ENCODE measurements at regions not wholly inside any gene's neighbourhood (a gene's known extent, or its start where the extent isn't known, plus 50 kb on each side); places are given as distances from the start of the nearest gene placed in this dataset.
"Not testable (repeated sequence)": the region's sequence is repeated elsewhere in the genome, so short reads cannot be mapped to it uniquely, and the experiment has no call there.

DNA sequence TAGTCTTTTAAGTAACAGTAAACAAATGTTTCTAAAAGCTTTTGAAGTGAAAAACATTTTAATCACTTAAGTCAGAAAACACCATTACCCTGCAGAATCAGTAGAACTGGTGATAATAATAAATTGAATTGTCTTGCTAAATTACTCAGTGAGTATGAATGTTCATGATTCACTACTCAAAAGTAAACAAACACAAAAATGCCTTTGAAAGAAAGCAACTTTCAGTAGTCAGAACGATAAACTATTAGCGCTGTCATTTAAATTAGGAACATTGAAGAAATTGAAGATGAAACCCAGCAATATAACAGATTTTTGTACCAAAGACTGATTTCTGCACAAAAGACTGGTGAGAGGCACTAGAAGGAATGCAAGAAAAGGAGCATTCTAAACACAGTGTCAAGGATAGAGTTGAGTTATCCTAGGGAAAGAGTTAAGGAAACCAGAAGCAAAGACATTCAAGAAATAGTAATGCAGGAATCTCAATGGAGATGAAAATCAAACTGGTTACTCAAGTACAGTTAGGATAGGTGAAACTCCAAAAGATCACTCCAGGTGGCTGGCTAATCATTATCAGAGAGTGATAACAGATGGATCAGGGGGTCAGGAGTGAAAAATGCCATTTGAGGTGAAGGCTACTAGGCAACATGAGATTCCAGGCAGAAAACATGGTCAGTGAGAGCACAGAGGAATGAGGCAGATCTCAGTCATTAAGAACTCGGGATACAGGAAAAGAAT is 77.4 kb upstream of the ALG10 start:
- DNase-seq, result no peak
- H3K36me3 ChIP-seq (ENCODE audit: low read depth, missing control alignments), result no peaks in the 10 kb centered on the region
- H3K4me1 ChIP-seq, result no peaks in the 10 kb centered on the region
- H3K27me3 ChIP-seq, result no peaks in the 10 kb centered on the region
- intact Hi-C loops (cut with DNase I; ENCODE audit: low total_unique reads), result no loop called here
- TF ChIP-seq, protein P1, sequence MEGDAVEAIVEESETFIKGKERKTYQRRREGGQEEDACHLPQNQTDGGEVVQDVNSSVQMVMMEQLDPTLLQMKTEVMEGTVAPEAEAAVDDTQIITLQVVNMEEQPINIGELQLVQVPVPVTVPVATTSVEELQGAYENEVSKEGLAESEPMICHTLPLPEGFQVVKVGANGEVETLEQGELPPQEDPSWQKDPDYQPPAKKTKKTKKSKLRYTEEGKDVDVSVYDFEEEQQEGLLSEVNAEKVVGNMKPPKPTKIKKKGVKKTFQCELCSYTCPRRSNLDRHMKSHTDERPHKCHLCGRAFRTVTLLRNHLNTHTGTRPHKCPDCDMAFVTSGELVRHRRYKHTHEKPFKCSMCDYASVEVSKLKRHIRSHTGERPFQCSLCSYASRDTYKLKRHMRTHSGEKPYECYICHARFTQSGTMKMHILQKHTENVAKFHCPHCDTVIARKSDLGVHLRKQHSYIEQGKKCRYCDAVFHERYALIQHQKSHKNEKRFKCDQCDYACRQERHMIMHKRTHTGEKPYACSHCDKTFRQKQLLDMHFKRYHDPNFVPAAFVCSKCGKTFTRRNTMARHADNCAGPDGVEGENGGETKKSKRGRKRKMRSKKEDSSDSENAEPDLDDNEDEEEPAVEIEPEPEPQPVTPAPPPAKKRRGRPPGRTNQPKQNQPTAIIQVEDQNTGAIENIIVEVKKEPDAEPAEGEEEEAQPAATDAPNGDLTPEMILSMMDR (IDR thresholded peaks at IDR 0.05), result no peak
- TF ChIP-seq POLR2A (IDR thresholded peaks at IDR 0.05), result no peak
- H3K27ac ChIP-seq, result no peak overlapping the region
- WGBS, 2 donors, result 54 to 81% methylated on average over 3 of the region's 3 CpGs
- no peaks in the 10 kb centered on the region for H3K9me3 ChIP-seq
- H3K4me3 ChIP-seq, result no peak overlapping the region

DNA sequence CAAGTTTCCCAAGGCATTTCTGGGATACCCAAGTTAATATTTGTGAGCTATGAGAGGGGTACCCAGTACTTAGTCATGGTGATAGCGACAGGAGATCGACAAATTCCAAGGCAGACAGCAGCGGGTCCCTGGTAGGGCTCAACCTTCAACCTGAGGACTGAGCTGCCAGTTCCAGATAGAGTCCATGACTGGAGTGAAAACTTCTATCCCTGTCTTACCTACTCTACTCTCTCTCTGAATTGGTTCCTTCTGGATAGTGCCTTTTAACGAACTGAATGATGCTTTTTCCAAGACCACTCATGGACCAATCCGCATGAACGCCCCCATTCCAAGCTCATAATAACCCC is 76.9 kb upstream of the ALG10 start:
- DNase-seq, result no peak
- Histone ChIP-seq H3K36me3 (ENCODE audit: low read depth, missing control alignments) (no peaks in the 10 kb centered on the region), H3K4me1 (no peaks in the 10 kb centered on the region), H3K27me3 (no peaks in the 10 kb centered on the region), H3K27ac (no peak overlapping the region), H3K4me3 (no peak overlapping the region), H3K9me3 (no peaks in the 10 kb centered on the region)
- intact Hi-C loops (cut with DNase I; ENCODE audit: low total_unique reads), result no loop called here
- TF ChIP-seq, protein P1 (IDR thresholded peaks at IDR 0.05), result no peak
- no peak for TF ChIP-seq POLR2A (IDR thresholded peaks at IDR 0.05)
- WGBS, 2 donors, result 86 to 87% methylated on average over 5 to 6 of the region's 6 CpGs

DNA sequence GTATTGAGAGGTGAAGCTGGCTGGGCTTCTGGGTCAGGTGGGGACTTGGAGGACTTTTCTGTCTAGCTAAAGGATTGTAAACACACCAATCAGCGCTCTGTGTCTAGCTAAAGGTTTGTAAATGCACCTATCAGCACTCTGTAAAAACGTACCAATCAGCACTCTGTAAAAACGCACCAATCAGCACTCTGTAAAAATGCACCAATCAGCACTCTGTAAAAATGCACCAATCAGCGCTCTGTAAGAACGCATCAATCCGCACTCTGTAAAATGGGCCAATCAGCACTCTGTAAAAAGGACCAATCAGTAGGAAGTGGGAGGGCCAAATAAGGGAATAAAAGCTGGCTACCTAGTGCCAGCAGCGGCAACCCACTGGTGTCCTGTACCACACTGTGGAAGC is 56.1 kb upstream of the ALG10 start:
- not testable (repeated sequence) for H3K27ac ChIP-seq
- WGBS, 2 donors, result 85 to 86% methylated on average over 7 of the region's 7 CpGs

DNA sequence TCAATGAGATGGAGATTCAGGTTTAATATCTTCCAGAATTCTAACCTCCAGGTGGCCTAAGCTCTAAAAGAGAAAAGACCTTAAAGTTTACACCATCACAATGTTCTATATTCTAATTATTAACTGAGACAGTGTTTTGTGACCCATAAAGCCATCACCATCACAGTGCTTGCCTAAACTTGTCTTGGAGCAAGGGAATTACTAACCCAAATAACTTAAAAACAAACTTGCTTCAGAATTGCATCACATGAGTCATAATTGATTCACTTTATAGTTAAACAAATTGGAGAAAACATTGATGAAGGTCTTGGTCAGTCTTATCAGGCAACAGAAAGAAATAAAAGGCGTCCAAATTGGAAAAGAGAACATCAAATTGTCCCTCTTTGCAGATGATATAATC is 54.5 kb upstream of the ALG10 start:
- H3K4me3 ChIP-seq, result no peak overlapping the region

More for the DNA sequence above, 56.1 kb upstream of the ALG10 start:
- H3K36me3 ChIP-seq (ENCODE audit: low read depth, missing control alignments); H3K4me1 ChIP-seq; DNase-seq; H3K9me3 ChIP-seq; intact Hi-C loops (cut with DNase I; ENCODE audit: low total_unique reads); H3K4me3 ChIP-seq; H3K27me3 ChIP-seq: not testable (repeated sequence)

More for the DNA sequence above, 54.5 kb upstream of the ALG10 start:
- DNase-seq, result no peak
- Histone ChIP-seq H3K9me3 (no peaks in the 10 kb centered on the region), H3K4me1 (no peaks in the 10 kb centered on the region), H3K27me3 (no peaks in the 10 kb centered on the region), H3K27ac (no peak overlapping the region), H3K36me3 (ENCODE audit: low read depth, missing control alignments) (no peaks in the 10 kb centered on the region)
- intact Hi-C loops (cut with DNase I; ENCODE audit: low total_unique reads), result no loop called here
- TF ChIP-seq, protein P1 (IDR thresholded peaks at IDR 0.05), result no peak
- no peak for TF ChIP-seq POLR2A (IDR thresholded peaks at IDR 0.05)
- WGBS, 2 donors, result 58 to 73% methylated on average over 1 of the region's 1 CpG

Small RNA genes in the stretch of these regions (small RNA-seq; reads per million reads assigned to genes)
- 0 reads per million in 2 donors for gene RNU6-400P
- gene RNU6-472P, result 0 reads per million in 2 donors
